Vagina (tissue), 2 donors: ENCODE measurements at regions not wholly inside any gene's neighbourhood (a gene's known extent, or its start where the extent isn't known, plus 50 kb on each side); places are given as distances from the start of the nearest gene placed in this dataset.

Experiments
- CTCF ChIP-seq, 3 experiments: fragments of 450-650 bp in 2 of 3; fragments of 200-600 bp in 1 of 3; sonication (generic) in 1 of 3; IDR thresholded peaks; one replicate each; pipeline ENCODE4 v1.5.1; 2017 to 2019; ENCODE audit warnings: antibody characterized with exemption in 3 of 3, mild to moderate bottlenecking in 2 of 3, moderate library complexity in 2 of 3
- POLR2A ChIP-seq, 2 donors: fragments of 450-650 bp; IDR thresholded peaks; one replicate each; pipeline ENCODE4 v1.6.1; 2017; ENCODE audit warnings: antibody characterized with exemption in 2 of 2, mild to moderate bottlenecking in 2 of 2, moderate library complexity in 2 of 2

- TF ChIP-seq CTCF (IDR thresholded peaks at IDR 0.05): no peak
- no peak for TF ChIP-seq POLR2A (IDR thresholded peaks at IDR 0.05)
Observed at GRCh38 chr6:48766349-48766748, 655.4 kb upstream of the PTCHD4 start.
